Dendritic cell treated with granulocyte-macrophage colony-stimulating factor and Interleukin-4, amounts not matched to agents 40 ng/mL and 50 ng/mL, for 4 days (primary cell): ENCODE measurements at regions not wholly inside any gene's neighbourhood (a gene's known extent, or its start where the extent isn't known, plus 50 kb on each side); places are given as distances from the start of the nearest gene placed in this dataset.

Experiments used
- H3K27ac Mint-ChIP-seq: one replicate; pipeline ENCODE4 v1.8.0; 2022; ENCODE audit warnings: mild to moderate bottlenecking, mixed read lengths
- H3K27me3 Mint-ChIP-seq: one replicate; pipeline ENCODE4 v1.8.0; 2022; ENCODE audit warnings: mild to moderate bottlenecking, mixed read lengths
- H3K36me3 Mint-ChIP-seq: one replicate; pipeline ENCODE4 v1.8.0; 2022; ENCODE audit warnings: low read depth, mixed read lengths
- H3K4me1 Mint-ChIP-seq: one replicate; pipeline ENCODE4 v1.8.0; 2022; ENCODE audit warnings: low read depth, mixed read lengths
- H3K4me3 Mint-ChIP-seq: one replicate; pipeline ENCODE4 v1.8.0; 2022; ENCODE audit warnings: mild to moderate bottlenecking, moderate library complexity, mixed read lengths
- H3K9me3 Mint-ChIP-seq: one replicate; pipeline ENCODE4 v1.8.0; 2022; ENCODE audit warnings: mixed read lengths
- intact Hi-C: fragments of 100-400 bp; cut with micrococcal nuclease; formaldehyde crosslinking; loops from one replicate; pipeline ENCODE4 v1.15.0; 2022

DNA sequence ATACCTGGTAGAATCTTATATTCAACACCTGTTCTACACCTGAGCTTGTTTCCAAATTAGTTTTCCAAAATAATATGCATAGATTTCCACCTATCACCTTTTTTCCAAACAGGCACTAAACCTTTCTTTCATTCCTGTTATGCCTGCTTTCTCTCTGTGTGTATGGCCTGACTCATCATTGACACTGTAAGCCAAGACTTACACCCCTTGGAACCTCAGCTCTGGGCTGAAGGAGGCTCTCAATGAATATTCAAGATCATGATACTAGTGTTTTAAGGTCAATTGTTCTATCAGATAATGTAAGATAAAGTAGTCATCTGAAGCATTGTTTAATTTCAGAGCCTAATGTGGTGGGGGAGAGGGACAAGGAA lies 1193.3 kb downstream of the FLRT2 start:
- Mint-ChIP-seq H3K4me3 (no peak overlapping the region), H3K9me3 (peaks cover 27% of the 10 kb centered on the region), H3K27me3 (no peaks in the 10 kb centered on the region), H3K36me3 (no peaks in the 10 kb centered on the region), H3K4me1 (no peaks in the 10 kb centered on the region), H3K27ac (no peak overlapping the region)
- intact Hi-C loops: no loop called here

- Mint-ChIP-seq H3K36me3 (no peaks in the 10 kb centered on the region), H3K9me3 (peaks cover 27% of the 10 kb centered on the region), H3K27me3 (no peaks in the 10 kb centered on the region), H3K27ac (no peak overlapping the region), H3K4me3 (no peak overlapping the region), H3K4me1 (no peaks in the 10 kb centered on the region)
- intact Hi-C loops: no loop called here
Observed at GRCh38 chr14:86722612-86723253, 1192.8 kb downstream of the FLRT2 start.

DNA sequence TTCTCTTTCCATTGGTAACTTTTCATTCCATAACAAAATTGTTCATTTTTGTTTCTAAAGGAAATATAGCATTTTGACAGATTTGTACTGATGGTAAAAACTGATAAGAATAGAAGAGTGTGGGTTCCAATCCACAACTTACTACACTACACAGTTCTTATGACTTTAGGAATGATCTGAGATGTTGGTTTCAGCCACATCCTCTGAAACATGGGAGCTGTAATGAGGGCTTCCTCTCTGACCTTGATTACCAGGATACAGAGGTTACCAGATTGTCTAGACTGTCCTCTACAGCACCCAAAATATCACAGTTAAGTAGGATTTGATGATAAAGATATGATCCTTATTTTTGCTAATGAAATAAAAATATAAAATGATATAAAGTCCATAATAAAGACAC lies 1184.6 kb downstream of the FLRT2 start:
- H3K27ac Mint-ChIP-seq: no peak overlapping the region
- no peak overlapping the region for H3K4me3 Mint-ChIP-seq
- intact Hi-C loops: no loop called here
- H3K4me1 Mint-ChIP-seq: peaks cover 5% of the 10 kb centered on the region
- H3K9me3 Mint-ChIP-seq: peaks cover 8% of the 10 kb centered on the region
- H3K27me3 Mint-ChIP-seq: no peaks in the 10 kb centered on the region
- H3K36me3 Mint-ChIP-seq: no peaks in the 10 kb centered on the region

DNA sequence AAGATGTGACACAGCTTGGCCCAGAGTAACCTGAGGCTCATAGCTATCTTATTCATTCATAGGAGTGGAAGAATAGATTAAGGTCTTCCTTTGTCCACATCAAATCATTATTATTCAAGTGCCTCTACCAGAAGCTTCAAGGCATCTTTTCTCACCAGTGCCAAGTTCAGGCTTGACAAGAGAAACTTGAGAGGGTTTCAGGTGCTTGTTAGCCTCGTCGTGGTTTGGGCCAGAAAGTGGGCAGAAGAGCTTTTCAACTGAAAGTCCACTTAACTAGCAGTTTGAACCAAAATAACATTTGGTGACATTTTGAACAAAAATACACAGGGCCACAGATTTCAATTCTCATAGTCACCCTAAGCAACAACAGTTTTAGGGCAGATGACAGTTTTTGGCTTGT lies 1184.2 kb downstream of the FLRT2 start:
- H3K36me3 Mint-ChIP-seq: no peaks in the 10 kb centered on the region
- H3K27me3 Mint-ChIP-seq: no peaks in the 10 kb centered on the region
- H3K9me3 Mint-ChIP-seq: peaks cover 6% of the 10 kb centered on the region
- peaks cover 5% of the 10 kb centered on the region for H3K4me1 Mint-ChIP-seq
- no peak overlapping the region for H3K27ac Mint-ChIP-seq
- no peak overlapping the region for H3K4me3 Mint-ChIP-seq
- intact Hi-C loops: no loop called here

- no peaks in the 10 kb centered on the region for H3K27me3 Mint-ChIP-seq
Observed at GRCh38 chr14:86712727-86713126, 1182.8 kb downstream of the FLRT2 start.

DNA sequence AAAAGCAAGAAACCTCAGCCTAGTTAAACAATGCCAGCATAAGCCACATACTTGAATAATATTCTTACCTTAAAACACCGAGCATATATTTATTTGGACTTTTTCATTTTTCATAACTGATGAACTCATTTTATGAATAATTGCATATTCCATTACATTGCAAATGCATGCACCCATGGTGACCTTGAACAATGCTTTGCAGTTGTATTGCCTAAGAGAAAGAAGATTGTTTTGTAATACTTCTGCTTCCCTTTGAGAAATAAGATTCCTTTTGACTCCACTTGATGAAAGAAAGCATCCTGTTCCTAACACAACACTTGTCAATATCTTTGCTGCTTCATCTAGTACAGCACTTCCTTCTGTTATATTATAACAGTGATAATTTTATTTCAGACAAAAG lies 1182.2 kb downstream of the FLRT2 start:
- H3K27ac Mint-ChIP-seq: no peak overlapping the region
- peaks cover 5% of the 10 kb centered on the region for H3K4me1 Mint-ChIP-seq
- no peaks in the 10 kb centered on the region for H3K36me3 Mint-ChIP-seq
- intact Hi-C loops: no loop called here
- H3K4me3 Mint-ChIP-seq: no peak overlapping the region
- no peaks in the 10 kb centered on the region for H3K27me3 Mint-ChIP-seq
- H3K9me3 Mint-ChIP-seq: peaks cover 6% of the 10 kb centered on the region

More at GRCh38 chr14:86712727-86713126, 1182.8 kb downstream of the FLRT2 start:
- Mint-ChIP-seq H3K36me3 (no peaks in the 10 kb centered on the region), H3K27ac (no peak overlapping the region), H3K4me1 (peaks cover 5% of the 10 kb centered on the region), H3K4me3 (no peak overlapping the region), H3K9me3 (peaks cover 6% of the 10 kb centered on the region)
- intact Hi-C loops: no loop called here

- Mint-ChIP-seq H3K9me3 (peaks cover 15% of the 10 kb centered on the region), H3K27ac (no peak overlapping the region), H3K27me3 (no peaks in the 10 kb centered on the region), H3K4me3 (no peak overlapping the region), H3K36me3 (no peaks in the 10 kb centered on the region), H3K4me1 (peaks cover 5% of the 10 kb centered on the region)
- intact Hi-C loops: no loop called here
Observed at GRCh38 chr14:86708846-86709339, 1178.9 kb downstream of the FLRT2 start.

GRCh38 chr14:86707071-86707470 lies 1177.1 kb downstream of the FLRT2 start:
- Mint-ChIP-seq H3K36me3 (no peaks in the 10 kb centered on the region), H3K9me3 (peaks cover 15% of the 10 kb centered on the region)
- intact Hi-C loops: no loop called here

DNA sequence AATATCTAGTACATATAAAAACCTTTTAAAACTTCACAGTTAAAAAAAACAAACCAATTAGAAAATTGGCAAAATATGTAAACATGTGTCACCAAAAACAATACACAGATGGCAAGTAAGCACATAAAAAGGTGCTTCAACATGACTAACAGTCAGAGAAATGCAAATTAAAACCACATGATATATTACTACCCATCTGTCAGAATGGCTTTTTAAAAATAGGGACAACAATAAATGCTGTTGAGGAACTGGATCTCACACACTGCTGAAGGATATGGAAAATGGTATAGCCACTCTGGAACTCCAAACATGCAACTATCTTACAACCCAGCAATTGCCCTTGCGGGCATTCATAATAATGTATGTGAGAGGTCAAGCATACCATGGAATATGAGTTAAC lies 1153.6 kb downstream of the FLRT2 start:
- no peak overlapping the region for H3K27ac Mint-ChIP-seq

More at GRCh38 chr14:86707071-86707470, 1177.1 kb downstream of the FLRT2 start:
- H3K4me1 Mint-ChIP-seq: no peaks in the 10 kb centered on the region
- H3K27ac Mint-ChIP-seq: no peak overlapping the region
- H3K27me3 Mint-ChIP-seq: no peaks in the 10 kb centered on the region
- no peak overlapping the region for H3K4me3 Mint-ChIP-seq

GRCh38 chr14:86675059-86675458 lies 1145.1 kb downstream of the FLRT2 start:
- intact Hi-C loops: no loop called here
- Mint-ChIP-seq H3K4me3 (no peak overlapping the region), H3K36me3 (no peaks in the 10 kb centered on the region), H3K4me1 (no peaks in the 10 kb centered on the region), H3K27me3 (no peaks in the 10 kb centered on the region), H3K9me3 (peaks cover 24% of the 10 kb centered on the region), H3K27ac (no peak overlapping the region)

More for the DNA sequence above, 1153.6 kb downstream of the FLRT2 start:
- intact Hi-C loops: no loop called here
- H3K4me3 Mint-ChIP-seq: no peak overlapping the region
- no peaks in the 10 kb centered on the region for H3K27me3 Mint-ChIP-seq
- H3K9me3 Mint-ChIP-seq: peaks cover 43% of the 10 kb centered on the region
- no peaks in the 10 kb centered on the region for H3K36me3 Mint-ChIP-seq
- H3K4me1 Mint-ChIP-seq: no peaks in the 10 kb centered on the region

DNA sequence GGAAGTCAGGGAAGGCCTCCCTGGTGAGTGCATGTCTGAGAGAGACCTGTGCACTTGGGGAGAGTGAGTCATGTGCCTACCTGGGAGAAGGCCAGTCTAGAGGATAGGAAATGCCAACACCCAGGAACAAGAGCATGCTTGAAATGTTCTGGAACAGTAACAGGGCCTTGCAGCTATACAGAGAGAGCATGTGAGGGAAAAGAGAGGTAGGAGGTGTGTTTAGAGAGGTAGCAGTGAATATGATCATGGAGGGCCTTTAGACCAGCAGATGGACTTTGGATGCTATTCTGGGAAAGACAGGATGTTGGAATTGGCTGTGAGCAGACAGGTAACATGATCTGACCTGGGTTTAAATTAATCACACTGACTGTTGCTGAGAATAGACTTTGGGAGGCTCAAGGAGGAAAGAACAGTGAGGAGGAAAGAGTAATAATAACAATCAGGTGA lies 1143.6 kb downstream of the FLRT2 start:
- no peak overlapping the region for H3K27ac Mint-ChIP-seq
- H3K4me3 Mint-ChIP-seq: no peak overlapping the region
- intact Hi-C loops: no loop called here
- H3K4me1 Mint-ChIP-seq: no peaks in the 10 kb centered on the region
- no peaks in the 10 kb centered on the region for H3K36me3 Mint-ChIP-seq
- no peaks in the 10 kb centered on the region for H3K27me3 Mint-ChIP-seq
- peaks cover 23% of the 10 kb centered on the region for H3K9me3 Mint-ChIP-seq

GRCh38 chr14:86672080-86672479 lies 1142.1 kb downstream of the FLRT2 start:
- intact Hi-C loops: no loop called here
- Mint-ChIP-seq H3K27me3 (no peaks in the 10 kb centered on the region), H3K9me3 (peaks cover 28% of the 10 kb centered on the region), H3K4me3 (no peak overlapping the region), H3K36me3 (no peaks in the 10 kb centered on the region), H3K4me1 (no peaks in the 10 kb centered on the region), H3K27ac (no peak overlapping the region)

GRCh38 chr14:86665975-86666374 lies 1136.0 kb downstream of the FLRT2 start:
- peaks cover 27% of the 10 kb centered on the region for H3K9me3 Mint-ChIP-seq
- no peak overlapping the region for H3K27ac Mint-ChIP-seq
- H3K36me3 Mint-ChIP-seq: no peaks in the 10 kb centered on the region
- intact Hi-C loops: no loop called here
- H3K4me1 Mint-ChIP-seq: no peaks in the 10 kb centered on the region
- H3K27me3 Mint-ChIP-seq: no peaks in the 10 kb centered on the region
- no peak overlapping the region for H3K4me3 Mint-ChIP-seq

- Mint-ChIP-seq H3K36me3 (no peaks in the 10 kb centered on the region), H3K27me3 (no peaks in the 10 kb centered on the region), H3K4me1 (no peaks in the 10 kb centered on the region), H3K27ac (no peak overlapping the region), H3K9me3 (peaks cover 13% of the 10 kb centered on the region), H3K4me3 (no peak overlapping the region)
- intact Hi-C loops: no loop called here
Observed at GRCh38 chr14:86662334-86662733, 1132.4 kb downstream of the FLRT2 start.

GRCh38 chr14:86654558-86655184 lies 1124.7 kb downstream of the FLRT2 start:
- Mint-ChIP-seq H3K9me3 (peaks cover 7% of the 10 kb centered on the region), H3K27me3 (no peaks in the 10 kb centered on the region), H3K27ac (no peak overlapping the region), H3K4me3 (no peak overlapping the region), H3K4me1 (no peaks in the 10 kb centered on the region), H3K36me3 (no peaks in the 10 kb centered on the region)
- intact Hi-C loops: no loop called here
